Spleen (tissue), 11 donors: ENCODE measurements at regions not wholly inside any gene's neighbourhood (a gene's known extent, or its start where the extent isn't known, plus 50 kb on each side); places are given as distances from the start of the nearest gene placed in this dataset.

Experiments
- DNase-seq: peaks from one replicate; pipeline ENCODE4 v3.0.0-alpha.2; 2020
- H3K27ac ChIP-seq, 8 donors: fragments of 200-600 bp; sonication (generic) in 7 of 8; 1 replicate in 4 of 8; 2 replicates in 4 of 8; pipeline versions ENCODE4 v1.5.0 to v1.8.0; 2016 to 2021; ENCODE audit warnings: inconsistent platforms in 4 of 8, mild to moderate bottlenecking in 4 of 8, moderate library complexity in 1 of 8
- H3K27me3 ChIP-seq, 7 donors: fragments of 200-600 bp; sonication (generic) in 6 of 7; replicated peaks in 1 of 7; 1 replicate in 4 of 7; 2 replicates in 3 of 7; pipeline versions ENCODE4 v1.5.0 to v1.8.0; 2016 to 2021; ENCODE audit warnings: inconsistent platforms in 3 of 7, mild to moderate bottlenecking in 1 of 7
- H3K36me3 ChIP-seq, 6 donors: fragments of 200-600 bp; sonication (generic) in 5 of 6; 1 replicate in 4 of 6; 2 replicates in 2 of 6; pipeline versions ENCODE4 v1.5.0 to v1.8.0; 2016 to 2021; ENCODE audit warnings: inconsistent platforms in 2 of 6
- H3K4me1 ChIP-seq, 6 donors: fragments of 200-600 bp; sonication (generic) in 5 of 6; 1 replicate in 3 of 6; 2 replicates in 3 of 6; pipeline versions ENCODE4 v1.5.0 to v1.8.0; 2016 to 2021; ENCODE audit warnings: inconsistent platforms in 3 of 6
- H3K4me3 ChIP-seq, 8 donors: fragments of 200-600 bp; sonication (generic) in 7 of 8; 1 replicate in 4 of 8; 2 replicates in 4 of 8; pipeline versions ENCODE4 v1.5.0 to v1.8.0; 2016 to 2021; ENCODE audit warnings: inconsistent platforms in 4 of 8, mild to moderate bottlenecking in 4 of 8, moderate library complexity in 2 of 8
- H3K9me3 ChIP-seq, 8 donors: fragments of 200-600 bp; sonication (generic) in 7 of 8; 1 replicate in 4 of 8; 2 replicates in 4 of 8; pipeline versions ENCODE4 v1.5.0 to v1.8.0; 2016 to 2021; ENCODE audit warnings: inconsistent platforms in 4 of 8
- CTCF ChIP-seq, 11 experiments: fragments of 200-600 bp in 7 of 11; fragments of 450-650 bp in 4 of 11; sonication (generic) in 4 of 11; IDR thresholded peaks in 8 of 11; conservative IDR thresholded peaks in 3 of 11; 1 replicate in 7 of 11; 2 replicates in 4 of 11; pipeline versions ENCODE4 v1.4.0 to v1.8.0; 2016 to 2021; ENCODE audit warnings: antibody characterized with exemption in 11 of 11, inconsistent platforms in 4 of 11, mild to moderate bottlenecking in 1 of 11
- POLR2A ChIP-seq, 3 donors: fragments of 450-650 bp; IDR thresholded peaks; one replicate each; pipeline ENCODE4 v1.5.1; 2017; ENCODE audit warnings: antibody characterized with exemption in 3 of 3, mild to moderate bottlenecking in 1 of 3
- POLR2AphosphoS5 ChIP-seq, 3 donors: sonication (generic); formaldehyde crosslinking; IDR thresholded peaks; one replicate each; pipeline ENCODE4 v1.5.1; 2017; ENCODE audit warnings: antibody characterized with exemption in 3 of 3
- WGBS, 5 donors: extraction: QIAGEN DNeasy Blood & Tissue Kit in 3 of 5; methylation state at CpG; one replicate each; pipeline versions ENCODE4 v1.1.5 to v1.1.7; 2013 to 2018; 5-methylcytosine and 5-hydroxymethylcytosine counted together
- intact Hi-C: fragments of 100-400 bp; cut with DNase I; formaldehyde crosslinking; loops from one replicate; pipeline ENCODE4 v1.15.0; 2023; ENCODE audit warnings: low total_unique reads
- donor health status: healthy with polysubstance abuse.
- donor health status: DM: no; HTN: no; CAD: no; lungs with moderate emphysema.
- donor health status: DM: no; HTN: no; CAD: no.
- donor health status: Bipolar disorder and iron deficiency.
- donor health status: healthy.
- donor health status: DM: no; HTN: no; CAD: no.
- donor health status: DM: yes; HTN: yes; CAD: no.

- Histone ChIP-seq H3K27ac (no peak overlapping the region), H3K4me3 (no peak overlapping the region), H3K36me3 (no peaks in the 10 kb centered on the region), H3K27me3 (no peaks in the 10 kb centered on the region), H3K9me3 (peaks cover 0 to 13% (median 10%) of the 10 kb centered on the region in 8 donors), H3K4me1 (no peaks in the 10 kb centered on the region)
- TF ChIP-seq POLR2AphosphoS5 (IDR thresholded peaks at IDR 0.05) (no peak), CTCF (IDR thresholded peaks at IDR 0.05 in 8 of 11, conservative IDR thresholded peaks at IDR 0.05 in 3 of 11) (no peak), POLR2A (IDR thresholded peaks at IDR 0.05) (no peak)
- intact Hi-C loops: no loop called here
- no peak for DNase-seq
- WGBS, 5 donors: 61 to 70% (median 66%) methylated on average over 7 of the region's 7 CpGs
Measured at GRCh38 chr4:83993774-83994173, 457.9 kb downstream of the GPAT3 start.

- Histone ChIP-seq H3K36me3 (no peaks in the 10 kb centered on the region), H3K27ac (no peak overlapping the region), H3K4me1 (no peaks in the 10 kb centered on the region), H3K27me3 (no peaks in the 10 kb centered on the region), H3K4me3 (no peak overlapping the region), H3K9me3 (peaks cover 0 to 13% (median 10%) of the 10 kb centered on the region in 8 donors)
- intact Hi-C loops: no loop called here
- DNase-seq: no peak
- 30 to 55% (median 46%) methylated on average over 7 of the region's 7 CpGs for WGBS, 5 donors
- no peak for TF ChIP-seq POLR2AphosphoS5 (IDR thresholded peaks at IDR 0.05)
- no peak for TF ChIP-seq CTCF (IDR thresholded peaks at IDR 0.05 in 8 of 11, conservative IDR thresholded peaks at IDR 0.05 in 3 of 11)
Measured at GRCh38 chr4:83989835-83990234, 453.9 kb downstream of the GPAT3 start.

DNA sequence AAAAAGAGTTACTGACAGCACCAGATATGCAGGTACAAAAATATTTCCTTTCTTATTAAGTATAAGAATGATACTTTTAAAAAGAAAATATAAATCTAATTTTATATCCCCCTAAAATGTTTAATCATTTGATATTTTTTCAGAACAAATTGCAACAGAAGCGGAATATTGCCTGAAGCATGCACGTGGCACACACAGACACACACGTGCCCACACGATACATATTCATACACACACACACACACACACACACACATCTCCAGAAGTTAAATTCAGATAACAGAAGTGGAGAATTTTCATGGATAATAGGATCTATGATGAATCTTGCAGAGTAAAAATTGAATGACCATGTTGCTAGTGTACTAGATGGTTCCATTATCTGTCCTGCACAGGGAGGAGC lies 445.2 kb downstream of the GPAT3 start:
- intact Hi-C loops: no loop called here
- no peak overlapping the region for H3K27ac ChIP-seq
- 90 to 96% (median 94%) methylated on average over 4 of the region's 4 CpGs for WGBS, 5 donors
- no peaks in the 10 kb centered on the region for H3K27me3 ChIP-seq
- peaks cover 0 to 10% (median 2%) of the 10 kb centered on the region in 8 donors for H3K9me3 ChIP-seq
- H3K36me3 ChIP-seq: no peaks in the 10 kb centered on the region
- H3K4me3 ChIP-seq: no peak overlapping the region
- no peak for DNase-seq
- TF ChIP-seq POLR2AphosphoS5 (IDR thresholded peaks at IDR 0.05) (no peak), CTCF (IDR thresholded peaks at IDR 0.05 in 8 of 11, conservative IDR thresholded peaks at IDR 0.05 in 3 of 11) (no peak), POLR2A (IDR thresholded peaks at IDR 0.05) (no peak)
- no peaks in the 10 kb centered on the region for H3K4me1 ChIP-seq

DNA sequence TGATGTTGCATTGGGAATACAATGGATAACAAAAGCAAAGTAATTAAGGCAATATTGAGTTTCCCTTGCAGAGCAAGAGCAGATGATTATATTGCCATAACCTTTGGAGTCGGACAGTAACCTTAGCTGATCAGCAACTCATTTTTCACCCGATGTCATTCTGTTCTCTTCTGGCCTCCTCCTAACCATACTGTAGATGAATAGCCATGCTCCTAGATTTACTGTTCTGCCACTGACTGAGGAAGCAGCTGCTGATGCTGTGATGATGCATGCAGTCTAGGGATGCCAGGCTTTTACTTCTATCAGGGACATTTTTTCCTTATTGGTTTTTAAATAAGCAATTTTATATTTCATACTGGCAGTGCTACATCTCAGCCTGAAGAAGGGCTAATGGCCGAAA lies 443.9 kb downstream of the GPAT3 start:
- WGBS, 5 donors: 89 to 93% (median 91%) methylated on average over 3 of the region's 3 CpGs
- intact Hi-C loops: no loop called here
- no peaks in the 10 kb centered on the region for H3K4me1 ChIP-seq
- DNase-seq: no peak
- H3K4me3 ChIP-seq: no peak overlapping the region
- no peaks in the 10 kb centered on the region for H3K27me3 ChIP-seq
- no peak for TF ChIP-seq CTCF (IDR thresholded peaks at IDR 0.05 in 8 of 11, conservative IDR thresholded peaks at IDR 0.05 in 3 of 11)
- no peak for TF ChIP-seq POLR2A (IDR thresholded peaks at IDR 0.05)
- TF ChIP-seq POLR2AphosphoS5 (IDR thresholded peaks at IDR 0.05): no peak
- no peaks in the 10 kb centered on the region for H3K36me3 ChIP-seq
- H3K27ac ChIP-seq: no peak overlapping the region
- peaks cover 0 to 10% (median 2%) of the 10 kb centered on the region in 8 donors for H3K9me3 ChIP-seq
